Heart right ventricle (tissue), 16 donors: ENCODE measurements at regions not wholly inside any gene's neighbourhood (a gene's known extent, or its start where the extent isn't known, plus 50 kb on each side); places are given as distances from the start of the nearest gene placed in this dataset.
A peak's percentile ranks its signal among the peaks of the same experiment; 100 is the strongest.

Experiments
- ATAC-seq, 8 donors: fragments of 200-7000 bp; cut with Tn5 transposase; one replicate each; pipeline ENCODE4 v1.9.1; 2020; ENCODE audit warnings: mild to moderate bottlenecking in 8 of 8, moderate library complexity in 8 of 8, moderate number of reproducible peaks in 1 of 8
- DNase-seq, 2 donors: peaks; one replicate each; pipeline ENCODE4 v3.0.0-alpha.2; 2020
- H3K27ac ChIP-seq, 10 donors: fragments of 200-600 bp; sonication (generic) in 2 of 10; one replicate each; pipeline versions ENCODE4 v1.5.0 to v1.8.0; 2020 to 2022; ENCODE audit warnings: mild to moderate bottlenecking in 3 of 10
- H3K27me3 ChIP-seq, 7 donors: fragments of 200-600 bp; one replicate each; pipeline ENCODE4 v1.8.0; 2021 to 2022; ENCODE audit warnings: mild to moderate bottlenecking in 2 of 7
- H3K36me3 ChIP-seq, 9 donors: fragments of 200-600 bp; sonication (generic) in 1 of 9; one replicate each; pipeline versions ENCODE4 v1.5.0 to v1.8.0; 2020 to 2022; ENCODE audit warnings: mild to moderate bottlenecking in 2 of 9
- H3K4me1 ChIP-seq, 9 donors: fragments of 200-600 bp; sonication (generic) in 1 of 9; one replicate each; pipeline versions ENCODE4 v1.5.0 to v1.8.0; 2020 to 2022; ENCODE audit warnings: mild to moderate bottlenecking in 4 of 9
- H3K4me3 ChIP-seq, 10 donors: fragments of 200-600 bp; sonication (generic) in 2 of 10; one replicate each; pipeline versions ENCODE4 v1.5.0 to v1.8.0; 2020 to 2022; ENCODE audit warnings: mild to moderate bottlenecking in 7 of 10, moderate library complexity in 2 of 10
- H3K9me3 ChIP-seq, 11 donors: fragments of 200-600 bp in 10 of 11; sonication (generic) in 2 of 11; one replicate each; pipeline versions ENCODE4 v1.5.0 to v1.8.0; 2013 to 2022; ENCODE audit warnings: mild to moderate bottlenecking in 2 of 11, control low read depth in 1 of 11, moderate library complexity in 1 of 11
- WGBS, 2 donors: extraction: QIAGEN DNeasy Blood & Tissue Kit; methylation state at CpG; one replicate each; pipeline ENCODE4 v1.1.7; 2013; ENCODE audit warnings: inconsistent platforms in 1 of 2; 5-methylcytosine and 5-hydroxymethylcytosine counted together
- intact Hi-C, 10 donors: fragments of 100-400 bp; cut with DNase I; formaldehyde crosslinking; loops; one replicate each; pipeline versions ENCODE4 v1.11.1 to v1.14.2; 2022
- TF ChIP-seq, protein P1 (sequence below), 9 donors: fragments of 200-600 bp; sonication (generic) in 2 of 9; IDR thresholded peaks; one replicate each; pipeline versions ENCODE4 v1.5.0 to v1.8.0; 2021 to 2022; ENCODE audit warnings: antibody characterized with exemption in 9 of 9, mild to moderate bottlenecking in 5 of 9, moderate library complexity in 1 of 9
- donor health status: Arrhythmogenic right ventricular cardiomyopathy.
- donor health status: ischemic (EF 13 %, LVEDD 7.1; RV severe dilation, severe dysfunction).
- donor health status: healthy with polysubstance abuse.
- donor health status: DM: no; HTN: yes; CAD: no.
- donor health status: DM: no; HTN: no; CAD: no.
- donor health status: ischemic (EF 25% LVEDD 6.9; RV normal size, moderate dysfunction).
- donor health status: ischemic (EF 25% LVEDD 5.7; RV mildly dilated, moderate dysfunction).
- donor health status: healthy.
- donor health status: DM: yes; HTN: yes; CAD: no.
- donor health status: Ischemic cardiomyopathy.
- donor health status: ischemic (EF 35%, LVEDD 5.7; RV mildly dilated, moderate dysfunction).
- donor health status: nonischemic (EF 11% LVEDD 7.7; RV severe dilation, severe dysfunction).
- donor health status: DM: yes; HTN: yes; CAD: no.
- donor health status: PGD.
- donor health status: ischemic (EF 29% LVEDD 5.4; RV normal size, mild dysfunction).
- donor health status: nonischemic (EF 23%, LVEDD 6.1; RV moderate dilation, normal function).

DNA sequence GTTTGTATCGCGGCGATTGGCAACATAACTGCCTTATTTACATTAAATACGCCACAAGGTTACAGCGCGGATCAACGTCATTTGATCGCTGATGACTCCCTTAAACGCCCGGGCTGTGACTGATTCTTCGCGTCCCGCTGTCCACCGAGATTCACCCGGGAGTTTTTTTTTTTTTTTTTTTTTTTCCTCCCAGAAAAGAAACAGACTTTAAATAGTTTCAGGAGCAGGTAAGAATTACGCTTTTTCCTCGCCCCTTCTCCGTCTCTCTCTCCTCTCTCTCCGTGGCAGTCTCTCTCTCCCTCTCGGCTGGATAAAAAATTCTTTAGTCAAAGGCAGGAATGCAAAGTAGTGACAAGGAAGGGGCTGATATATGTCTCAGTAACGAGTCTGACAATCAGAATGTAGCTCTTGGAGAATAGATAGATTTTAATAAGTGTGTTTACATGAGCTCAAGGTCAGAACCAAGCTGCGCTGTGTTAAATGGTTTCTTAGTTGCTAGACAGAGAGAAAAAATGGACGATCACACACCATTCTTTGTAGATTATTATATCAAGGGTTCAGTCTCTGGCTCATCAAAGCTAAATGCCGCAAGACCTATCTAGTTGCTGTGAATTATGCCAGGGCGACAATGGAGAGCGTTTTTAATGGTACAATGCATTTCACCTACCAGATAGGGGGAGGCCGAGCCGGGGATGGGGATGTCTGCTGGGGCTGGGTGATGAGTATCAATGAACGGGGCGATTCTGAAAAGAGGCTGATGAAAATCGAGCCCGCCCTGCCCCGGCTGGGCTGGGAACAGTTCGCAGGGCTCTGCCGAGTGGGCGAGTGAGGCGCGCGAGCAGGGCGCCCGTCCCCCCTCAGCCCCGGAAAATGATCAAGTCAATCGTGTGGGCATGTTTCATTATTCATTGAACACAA, 147.2 kb upstream of the ZNF536 start:
- WGBS, 2 donors = 4 to 5% methylated on average over 43 of the region's 43 CpGs

DNA sequence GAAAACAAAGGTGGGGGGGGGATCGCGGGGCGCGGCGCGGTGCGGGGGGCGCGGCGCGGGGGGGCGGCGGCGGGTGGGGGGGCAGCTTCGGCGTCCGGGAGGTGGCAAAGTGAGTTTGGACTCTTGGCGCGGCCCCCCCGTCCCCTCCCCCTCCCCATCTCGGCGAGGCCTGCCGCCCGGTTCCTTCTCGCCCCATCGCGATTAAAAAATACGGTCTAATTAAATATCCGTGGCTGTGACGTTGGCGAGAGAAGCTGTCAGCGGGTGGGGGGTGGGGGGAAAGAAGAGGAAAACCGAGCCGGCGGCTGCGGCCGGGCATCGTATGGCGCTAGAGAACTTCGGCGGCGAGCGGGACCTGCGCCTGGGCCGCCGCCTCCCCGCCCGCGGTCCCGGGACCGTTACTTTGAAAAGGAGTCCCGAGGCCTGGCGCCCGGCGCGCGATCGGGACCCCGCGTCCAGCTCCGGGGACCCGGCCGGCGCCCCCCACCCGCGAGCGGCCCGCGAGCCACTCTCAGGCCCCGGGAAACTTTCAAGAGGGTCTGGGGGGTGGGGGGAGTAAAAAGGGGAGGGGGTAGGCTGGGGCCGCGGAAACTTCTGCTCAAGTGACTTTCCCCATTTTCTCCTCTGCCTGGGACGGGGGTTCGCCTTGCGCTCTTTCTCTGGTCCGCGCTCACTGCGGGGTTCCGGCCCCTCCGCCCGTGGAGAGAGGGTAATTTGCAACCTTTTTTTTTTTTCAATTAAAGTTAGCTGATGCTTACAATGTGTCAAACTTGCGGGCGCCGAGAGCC, 146.3 kb upstream of the ZNF536 start:
- H3K4me1 ChIP-seq = peaks cover 3 to 43% (median 27%) of the 10 kb centered on the region in 9 donors
- no peaks in the 10 kb centered on the region for H3K36me3 ChIP-seq
- peak overlapping the region; percentile 27 to 63 (median 56) for H3K4me3 ChIP-seq
- no peaks in the 10 kb centered on the region for H3K9me3 ChIP-seq
- ATAC-seq = no peak
- TF ChIP-seq, protein P1, sequence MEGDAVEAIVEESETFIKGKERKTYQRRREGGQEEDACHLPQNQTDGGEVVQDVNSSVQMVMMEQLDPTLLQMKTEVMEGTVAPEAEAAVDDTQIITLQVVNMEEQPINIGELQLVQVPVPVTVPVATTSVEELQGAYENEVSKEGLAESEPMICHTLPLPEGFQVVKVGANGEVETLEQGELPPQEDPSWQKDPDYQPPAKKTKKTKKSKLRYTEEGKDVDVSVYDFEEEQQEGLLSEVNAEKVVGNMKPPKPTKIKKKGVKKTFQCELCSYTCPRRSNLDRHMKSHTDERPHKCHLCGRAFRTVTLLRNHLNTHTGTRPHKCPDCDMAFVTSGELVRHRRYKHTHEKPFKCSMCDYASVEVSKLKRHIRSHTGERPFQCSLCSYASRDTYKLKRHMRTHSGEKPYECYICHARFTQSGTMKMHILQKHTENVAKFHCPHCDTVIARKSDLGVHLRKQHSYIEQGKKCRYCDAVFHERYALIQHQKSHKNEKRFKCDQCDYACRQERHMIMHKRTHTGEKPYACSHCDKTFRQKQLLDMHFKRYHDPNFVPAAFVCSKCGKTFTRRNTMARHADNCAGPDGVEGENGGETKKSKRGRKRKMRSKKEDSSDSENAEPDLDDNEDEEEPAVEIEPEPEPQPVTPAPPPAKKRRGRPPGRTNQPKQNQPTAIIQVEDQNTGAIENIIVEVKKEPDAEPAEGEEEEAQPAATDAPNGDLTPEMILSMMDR (IDR thresholded peaks at IDR 0.05) = no peak
- WGBS, 2 donors = 1% methylated on average over 60 to 84 of the region's 84 CpGs
- DNase-seq = no peak
- intact Hi-C loops = loop anchor here in 9 of 10 donors (2.0 to 10.0 kb wide), 6 partner anchors 179 to 429 kb away; no protein-coding TSS in a partner anchor
- H3K27ac ChIP-seq = peak overlapping the region in 2 of 10 donors; percentile 22 to 77
- H3K27me3 ChIP-seq = peaks cover 0 to 100% (median 84%) of the 10 kb centered on the region in 7 donors

More for the DNA sequence above, 147.2 kb upstream of the ZNF536 start:
- DNase-seq (no peak), ATAC-seq (no peak)
- H3K27ac ChIP-seq = peak overlapping the region in 3 of 10 donors; percentile 21 to 35 (median 24)
- no peaks in the 10 kb centered on the region for H3K9me3 ChIP-seq
- TF ChIP-seq, protein P1 (IDR thresholded peaks at IDR 0.05) = no peak
- H3K4me3 ChIP-seq = peak overlapping the region in 9 of 10 donors; percentile 47 to 63 (median 56)
- intact Hi-C loops = loop anchor here (5.0 to 10.0 kb wide), 6 partner anchors 180 to 430 kb away; no protein-coding TSS in a partner anchor
- H3K27me3 ChIP-seq = peaks cover 0 to 99% (median 84%) of the 10 kb centered on the region in 7 donors
- no peaks in the 10 kb centered on the region for H3K36me3 ChIP-seq
- peaks cover 3 to 43% (median 24%) of the 10 kb centered on the region in 9 donors for H3K4me1 ChIP-seq

DNA sequence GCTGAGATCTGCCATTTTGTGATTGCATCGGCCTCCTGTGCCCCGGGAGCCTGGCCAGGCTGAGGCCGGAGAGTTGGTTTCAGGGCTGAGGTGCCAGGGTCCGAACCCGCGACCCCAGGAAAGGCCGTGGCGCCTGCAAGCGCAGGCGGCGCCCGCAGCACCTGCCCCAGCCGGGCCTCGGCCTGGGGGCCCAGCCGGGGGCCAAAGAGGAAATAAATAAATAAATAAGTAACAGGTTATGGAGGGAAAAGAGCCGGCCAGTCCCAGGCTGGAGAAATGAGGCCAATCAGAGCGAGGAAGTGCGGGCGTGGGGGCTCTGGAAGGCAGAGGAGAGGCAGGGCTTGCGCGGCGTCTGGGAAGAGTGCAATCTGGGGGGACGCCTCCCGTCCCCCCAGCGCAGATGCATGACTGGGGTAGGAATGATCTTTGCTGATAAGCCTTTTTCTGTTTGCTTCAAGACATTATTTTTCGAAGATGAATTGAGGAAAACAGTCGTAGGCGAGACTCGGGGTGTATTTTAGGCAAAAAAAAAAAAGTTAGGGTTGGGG, 145.6 kb upstream of the ZNF536 start:
- Histone ChIP-seq H3K4me1 (peaks cover 3 to 43% (median 27%) of the 10 kb centered on the region in 9 donors), H3K9me3 (no peaks in the 10 kb centered on the region), H3K36me3 (no peaks in the 10 kb centered on the region), H3K4me3 (peak overlapping the region; percentile 27 to 63 (median 56)), H3K27ac (peak overlapping the region in 2 of 10 donors; percentile 72 to 77), H3K27me3 (peaks cover 0 to 98% (median 79%) of the 10 kb centered on the region in 7 donors)
- TF ChIP-seq, protein P1 (IDR thresholded peaks at IDR 0.05) = no peak
- WGBS, 2 donors = 2% methylated on average over 29 of the region's 29 CpGs
- intact Hi-C loops = loop anchor here in 9 of 10 donors (2.0 to 10.0 kb wide), 6 partner anchors 178 to 428 kb away; no protein-coding TSS in a partner anchor
- ATAC-seq = no peak
- no peak for DNase-seq
